ENCODE measurements at regions not wholly inside any gene's neighbourhood (a gene's known extent, or its start where the extent isn't known, plus 50 kb on each side); places are given as distances from the start of the nearest gene placed in this dataset.

DNA sequence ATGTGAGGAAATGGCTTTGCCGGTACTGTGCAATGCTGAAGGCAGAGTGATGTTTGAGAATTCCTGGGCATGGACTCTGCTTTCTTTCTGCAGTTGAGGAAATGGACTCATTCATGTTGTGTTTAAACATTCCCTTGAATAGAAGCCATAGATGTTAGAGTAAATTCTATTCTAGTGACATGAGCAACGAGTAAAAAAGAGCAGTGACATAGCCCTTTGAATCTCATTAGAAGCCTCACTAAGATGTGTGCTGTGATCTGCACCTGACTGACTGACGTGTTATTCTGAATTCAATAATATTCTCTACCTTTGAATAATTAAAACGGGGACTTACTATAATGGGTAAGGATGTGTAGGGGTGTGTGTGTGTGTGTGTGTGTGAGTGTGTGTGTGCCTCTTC is 113.7 kb upstream of the KLF4 start (continued):
- TF ChIP-seq, protein P1, sequence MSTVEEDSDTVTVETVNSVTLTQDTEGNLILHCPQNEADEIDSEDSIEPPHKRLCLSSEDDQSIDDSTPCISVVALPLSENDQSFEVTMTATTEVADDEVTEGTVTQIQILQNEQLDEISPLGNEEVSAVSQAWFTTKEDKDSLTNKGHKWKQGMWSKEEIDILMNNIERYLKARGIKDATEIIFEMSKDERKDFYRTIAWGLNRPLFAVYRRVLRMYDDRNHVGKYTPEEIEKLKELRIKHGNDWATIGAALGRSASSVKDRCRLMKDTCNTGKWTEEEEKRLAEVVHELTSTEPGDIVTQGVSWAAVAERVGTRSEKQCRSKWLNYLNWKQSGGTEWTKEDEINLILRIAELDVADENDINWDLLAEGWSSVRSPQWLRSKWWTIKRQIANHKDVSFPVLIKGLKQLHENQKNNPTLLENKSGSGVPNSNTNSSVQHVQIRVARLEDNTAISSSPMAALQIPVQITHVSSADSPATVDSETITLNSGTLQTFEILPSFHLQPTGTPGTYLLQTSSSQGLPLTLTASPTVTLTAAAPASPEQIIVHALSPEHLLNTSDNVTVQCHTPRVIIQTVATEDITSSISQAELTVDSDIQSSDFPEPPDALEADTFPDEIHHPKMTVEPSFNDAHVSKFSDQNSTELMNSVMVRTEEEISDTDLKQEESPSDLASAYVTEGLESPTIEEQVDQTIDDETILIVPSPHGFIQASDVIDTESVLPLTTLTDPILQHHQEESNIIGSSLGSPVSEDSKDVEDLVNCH (CRISPR knock-in tag; IDR thresholded peaks at IDR 0.05): no peak
- no peak for TF ChIP-seq ONECUT2 (CRISPR knock-in tag; IDR thresholded peaks at IDR 0.05)
- no peak for TF ChIP-seq ZNF331 (CRISPR knock-in tag; IDR thresholded peaks at IDR 0.05)
- TF ChIP-seq, protein P2, sequence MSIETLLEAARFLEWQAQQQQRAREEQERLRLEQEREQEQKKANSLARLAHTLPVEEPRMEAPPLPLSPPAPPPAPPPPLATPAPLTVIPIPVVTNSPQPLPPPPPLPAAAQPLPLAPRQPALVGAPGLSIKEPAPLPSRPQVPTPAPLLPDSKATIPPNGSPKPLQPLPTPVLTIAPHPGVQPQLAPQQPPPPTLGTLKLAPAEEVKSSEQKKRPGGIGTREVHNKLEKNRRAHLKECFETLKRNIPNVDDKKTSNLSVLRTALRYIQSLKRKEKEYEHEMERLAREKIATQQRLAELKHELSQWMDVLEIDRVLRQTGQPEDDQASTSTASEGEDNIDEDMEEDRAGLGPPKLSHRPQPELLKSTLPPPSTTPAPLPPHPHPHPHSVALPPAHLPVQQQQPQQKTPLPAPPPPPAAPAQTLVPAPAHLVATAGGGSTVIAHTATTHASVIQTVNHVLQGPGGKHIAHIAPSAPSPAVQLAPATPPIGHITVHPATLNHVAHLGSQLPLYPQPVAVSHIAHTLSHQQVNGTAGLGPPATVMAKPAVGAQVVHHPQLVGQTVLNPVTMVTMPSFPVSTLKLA (IDR thresholded peaks at IDR 0.05): no peak
- TF ChIP-seq PAF1 (CRISPR knock-in tag; IDR thresholded peaks at IDR 0.05): no peak
- TF ChIP-seq NONO (IDR thresholded peaks at IDR 0.05): no peak
- TF ChIP-seq NONO (CRISPR knock-in tag; conservative IDR thresholded peaks at IDR 0.05): no peak

DNA sequence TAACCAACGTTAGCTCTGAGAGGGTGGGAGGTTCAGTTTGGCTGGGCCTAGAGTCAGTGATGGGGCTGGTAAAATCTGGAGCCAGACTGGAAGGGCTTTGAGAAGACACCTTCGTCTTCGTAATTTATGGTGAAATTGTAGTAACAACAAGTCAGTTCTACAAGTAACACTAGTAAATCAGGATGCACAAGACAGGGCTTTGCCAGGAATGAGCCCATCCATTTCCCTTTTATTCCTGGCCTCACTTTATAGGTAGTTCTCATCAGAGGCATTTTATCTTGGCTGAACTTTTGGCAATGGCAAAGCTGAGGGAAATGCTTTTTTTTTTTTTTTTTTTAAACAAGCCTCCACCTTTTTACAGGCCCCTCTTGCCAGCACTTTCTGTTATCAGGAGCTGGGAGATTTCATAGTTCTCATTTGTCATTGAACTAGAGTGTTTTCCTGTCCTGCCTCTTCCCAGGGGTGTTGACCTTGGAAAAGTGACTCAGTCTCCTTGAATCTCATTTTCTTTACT is 110.5 kb upstream of the KLF4 start:
- 0 out of 5 replicates have a peak, but pooled peaks cover 0 to 1% of the 10 kb centered on the region in 2 experiments for H3K27me3 ChIP-seq (ENCODE audit: control insufficient read depth in 1 of 2, insufficient read depth in 2 of 2, low read length in 2 of 2)
- TF ChIP-seq ZNF333 (CRISPR knock-in tag; IDR thresholded peaks at IDR 0.05; ENCODE audit: borderline replicate concordance) (no peak), GZF1 (CRISPR knock-in tag; IDR thresholded peaks at IDR 0.05) (no peak), HINFP (CRISPR knock-in tag; IDR thresholded peaks at IDR 0.05; ENCODE audit: low read depth) (no peak), ZFY (CRISPR knock-in tag; IDR thresholded peaks at IDR 0.05) (no peak), ZSCAN12 (CRISPR knock-in tag; IDR thresholded peaks at IDR 0.05) (no peak), SRF (IDR thresholded peaks at IDR 0.05; ENCODE audit: low read depth, low read length) (no peak), ZBTB3 (CRISPR knock-in tag; IDR thresholded peaks at IDR 0.05; ENCODE audit: borderline replicate concordance, low read depth) (no peak), MLLT10 (CRISPR knock-in tag; IDR thresholded peaks at IDR 0.05) (no peak), ZNF7 (CRISPR knock-in tag; IDR thresholded peaks at IDR 0.05) (no peak)
- TF ChIP-seq, protein P3, sequence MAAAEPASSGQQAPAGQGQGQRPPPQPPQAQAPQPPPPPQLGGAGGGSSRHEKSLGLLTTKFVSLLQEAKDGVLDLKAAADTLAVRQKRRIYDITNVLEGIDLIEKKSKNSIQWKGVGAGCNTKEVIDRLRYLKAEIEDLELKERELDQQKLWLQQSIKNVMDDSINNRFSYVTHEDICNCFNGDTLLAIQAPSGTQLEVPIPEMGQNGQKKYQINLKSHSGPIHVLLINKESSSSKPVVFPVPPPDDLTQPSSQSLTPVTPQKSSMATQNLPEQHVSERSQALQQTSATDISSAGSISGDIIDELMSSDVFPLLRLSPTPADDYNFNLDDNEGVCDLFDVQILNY (CRISPR knock-in tag; conservative IDR thresholded peaks at IDR 0.05): no peak
- ChIA-PET CTCF (ENCODE audit: low intra/inter-chr PET ratio, low total read pairs) (no interaction called here), POLR2A (no interaction called here)
- H3K27ac ChIP-seq (ENCODE audit: extremely low read length, insufficient read depth, low read length): no peak overlapping the region
- H3K4me1 ChIP-seq (ENCODE audit: insufficient read depth, low read length): peaks cover 9% of the 10 kb centered on the region
- no peak overlapping the region for H2AFZ ChIP-seq (ENCODE audit: low read length)
- H4K20me1 ChIP-seq (ENCODE audit: insufficient read depth, low read length): no peaks in the 10 kb centered on the region
- 0% methylated on average over 3 of the region's 3 CpGs for WGBS (ENCODE audit: low lambda C conversion rate)
- BruUV-seq (replicated peaks): no TSS peak
- ATAC-seq (no peak), FAIRE-seq (no peak), DNase-seq (ENCODE audit: low spot score) (no peak)
- no peaks in the 10 kb centered on the region for H3K79me2 ChIP-seq (ENCODE audit: insufficient read depth, low read length)
- intact Hi-C loops (cut with micrococcal nuclease; ENCODE audit: unreplicated experiment) (no loop called here), in situ Hi-C loops (cut with HindIII; ENCODE audit: extremely low pct_ligation_motif_present, low pct_unique_long_range_greater_than_20kb) (no loop called here)
- no peaks in the 10 kb centered on the region for H3K36me3 ChIP-seq (replicated peaks in 1 of 2; ENCODE audit: control insufficient read depth in 1 of 2, insufficient read depth in 2 of 2, low read length in 2 of 2)
- H3K9me3 ChIP-seq (ENCODE audit: low read length): no peaks in the 10 kb centered on the region
- no peak overlapping the region for H3K9ac ChIP-seq (ENCODE audit: insufficient read depth, low read depth, low read length)
- H3K4me3 ChIP-seq (replicated peaks in 1 of 3; ENCODE audit: insufficient read depth in 1 of 3, low read depth in 2 of 3, low read length in 3 of 3): no peak overlapping the region
- H3K4me2 ChIP-seq (ENCODE audit: low read depth, low read length): no peak overlapping the region

Measured in HepG2 (cell line).